ENCODE measurements at regions not wholly inside any gene's neighbourhood (a gene's known extent, or its start where the extent isn't known, plus 50 kb on each side); places are given as distances from the start of the nearest gene placed in this dataset.

- no peak for DNase-seq
Measured at GRCh38 chr7:54622696-54623309, 80.6 kb downstream of the VSTM2A start.
